ENCODE measurements at regions not wholly inside any gene's neighbourhood (a gene's known extent, or its start where the extent isn't known, plus 50 kb on each side); places are given as distances from the start of the nearest gene placed in this dataset.

- H3K4me3 ChIP-seq: no peak overlapping the region
- TF ChIP-seq CTCF (IDR thresholded peaks at IDR 0.05): no peak
- no peak for TF ChIP-seq POLR2A (IDR thresholded peaks at IDR 0.05)
- no peaks in the 10 kb centered on the region for H3K9me3 ChIP-seq
- no peak for DNase-seq
- intact Hi-C loops (cut with DNase I): no loop called here
- no peak for ATAC-seq
- WGBS, 4 donors: 93 to 98% (median 97%) methylated on average over 6 of the region's 6 CpGs
- H3K27me3 ChIP-seq: no peaks in the 10 kb centered on the region
- no peak overlapping the region for H3K27ac ChIP-seq
- no peaks in the 10 kb centered on the region for H3K36me3 ChIP-seq
- H3K4me1 ChIP-seq: no peaks in the 10 kb centered on the region
Observed at GRCh38 chr1:83086986-83087512, 911.9 kb downstream of the TTLL7 start.

- H3K36me3 ChIP-seq: no peaks in the 10 kb centered on the region
- TF ChIP-seq POLR2A (IDR thresholded peaks at IDR 0.05): no peak
- no peak for TF ChIP-seq CTCF (IDR thresholded peaks at IDR 0.05)
- intact Hi-C loops (cut with DNase I): no loop called here
- 57 to 65% (median 62%) methylated on average over 2 of the region's 2 CpGs for whole genome bisulfite sequencing, 4 donors
- H3K4me1 ChIP-seq: no peaks in the 10 kb centered on the region
- H3K27me3 ChIP-seq: no peaks in the 10 kb centered on the region
- no peak overlapping the region for H3K27ac ChIP-seq
- H3K9me3 ChIP-seq: no peaks in the 10 kb centered on the region
- ATAC-seq: no peak
- no peak overlapping the region for H3K4me3 ChIP-seq
- DNase-seq: no peak
Observed at GRCh38 chr1:83086346-83086745, 912.6 kb downstream of the TTLL7 start.

- intact Hi-C loops (cut with DNase I): no loop called here
- DNase-seq: no peak
- H3K27me3 ChIP-seq: no peaks in the 10 kb centered on the region
- H3K27ac ChIP-seq: no peak overlapping the region
- no peaks in the 10 kb centered on the region for H3K4me1 ChIP-seq
- no peaks in the 10 kb centered on the region for H3K9me3 ChIP-seq
- no peak for ATAC-seq
- 92 to 97% (median 93%) methylated on average over 2 of the region's 2 CpGs for whole genome bisulfite sequencing, 4 donors
- H3K36me3 ChIP-seq: no peaks in the 10 kb centered on the region
- no peak overlapping the region for H3K4me3 ChIP-seq
- TF ChIP-seq CTCF (IDR thresholded peaks at IDR 0.05) (no peak), POLR2A (IDR thresholded peaks at IDR 0.05) (no peak)
Observed at GRCh38 chr1:83083589-83084224, 915.2 kb downstream of the TTLL7 start.

GRCh38 chr1:83077411-83077810 is 921.5 kb downstream of the TTLL7 start:
- DNase-seq (no peak), ATAC-seq (no peak)
- Histone ChIP-seq H3K27ac (no peak overlapping the region), H3K27me3 (no peaks in the 10 kb centered on the region), H3K4me1 (no peaks in the 10 kb centered on the region), H3K4me3 (no peak overlapping the region), H3K36me3 (no peaks in the 10 kb centered on the region), H3K9me3 (no peaks in the 10 kb centered on the region)
- intact Hi-C loops (cut with DNase I): no loop called here
- no peak for TF ChIP-seq POLR2A (IDR thresholded peaks at IDR 0.05)
- TF ChIP-seq CTCF (IDR thresholded peaks at IDR 0.05): no peak
- 62 to 76% (median 69%) methylated on average over 2 of the region's 2 CpGs for WGBS, 4 donors
